ENCODE measurements at regions not wholly inside any gene's neighbourhood (a gene's known extent, or its start where the extent isn't known, plus 50 kb on each side); places are given as distances from the start of the nearest gene placed in this dataset.
A peak's percentile ranks its signal among the peaks of the same experiment; 100 is the strongest.

- TF ChIP-seq ZFP90 (CRISPR knock-in tag; IDR thresholded peaks at IDR 0.05; ENCODE audit: borderline replicate concordance): no peak
- no peak for TF ChIP-seq ZFP37 (CRISPR knock-in tag; IDR thresholded peaks at IDR 0.05; ENCODE audit: borderline replicate concordance)
- no peak for TF ChIP-seq MEF2D (CRISPR knock-in tag; IDR thresholded peaks at IDR 0.05)
- TF ChIP-seq ZNF20 (CRISPR knock-in tag; IDR thresholded peaks at IDR 0.05): no peak
- TF ChIP-seq WIZ (CRISPR knock-in tag; IDR thresholded peaks at IDR 0.05): no peak
- no peak for TF ChIP-seq ZNF550 (CRISPR knock-in tag; IDR thresholded peaks at IDR 0.05; ENCODE audit: borderline replicate concordance)
- TF ChIP-seq, protein P1, sequence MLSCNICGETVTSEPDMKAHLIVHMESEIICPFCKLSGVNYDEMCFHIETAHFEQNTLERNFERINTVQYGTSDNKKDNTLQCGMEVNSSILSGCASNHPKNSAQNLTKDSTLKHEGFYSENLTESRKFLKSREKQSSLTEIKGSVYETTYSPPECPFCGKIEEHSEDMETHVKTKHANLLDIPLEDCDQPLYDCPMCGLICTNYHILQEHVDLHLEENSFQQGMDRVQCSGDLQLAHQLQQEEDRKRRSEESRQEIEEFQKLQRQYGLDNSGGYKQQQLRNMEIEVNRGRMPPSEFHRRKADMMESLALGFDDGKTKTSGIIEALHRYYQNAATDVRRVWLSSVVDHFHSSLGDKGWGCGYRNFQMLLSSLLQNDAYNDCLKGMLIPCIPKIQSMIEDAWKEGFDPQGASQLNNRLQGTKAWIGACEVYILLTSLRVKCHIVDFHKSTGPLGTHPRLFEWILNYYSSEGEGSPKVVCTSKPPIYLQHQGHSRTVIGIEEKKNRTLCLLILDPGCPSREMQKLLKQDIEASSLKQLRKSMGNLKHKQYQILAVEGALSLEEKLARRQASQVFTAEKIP (CRISPR knock-in tag; IDR thresholded peaks at IDR 0.05; ENCODE audit: borderline replicate concordance): no peak
- TF ChIP-seq ZNF549 (CRISPR knock-in tag; IDR thresholded peaks at IDR 0.05): no peak
- TF ChIP-seq, protein P2, sequence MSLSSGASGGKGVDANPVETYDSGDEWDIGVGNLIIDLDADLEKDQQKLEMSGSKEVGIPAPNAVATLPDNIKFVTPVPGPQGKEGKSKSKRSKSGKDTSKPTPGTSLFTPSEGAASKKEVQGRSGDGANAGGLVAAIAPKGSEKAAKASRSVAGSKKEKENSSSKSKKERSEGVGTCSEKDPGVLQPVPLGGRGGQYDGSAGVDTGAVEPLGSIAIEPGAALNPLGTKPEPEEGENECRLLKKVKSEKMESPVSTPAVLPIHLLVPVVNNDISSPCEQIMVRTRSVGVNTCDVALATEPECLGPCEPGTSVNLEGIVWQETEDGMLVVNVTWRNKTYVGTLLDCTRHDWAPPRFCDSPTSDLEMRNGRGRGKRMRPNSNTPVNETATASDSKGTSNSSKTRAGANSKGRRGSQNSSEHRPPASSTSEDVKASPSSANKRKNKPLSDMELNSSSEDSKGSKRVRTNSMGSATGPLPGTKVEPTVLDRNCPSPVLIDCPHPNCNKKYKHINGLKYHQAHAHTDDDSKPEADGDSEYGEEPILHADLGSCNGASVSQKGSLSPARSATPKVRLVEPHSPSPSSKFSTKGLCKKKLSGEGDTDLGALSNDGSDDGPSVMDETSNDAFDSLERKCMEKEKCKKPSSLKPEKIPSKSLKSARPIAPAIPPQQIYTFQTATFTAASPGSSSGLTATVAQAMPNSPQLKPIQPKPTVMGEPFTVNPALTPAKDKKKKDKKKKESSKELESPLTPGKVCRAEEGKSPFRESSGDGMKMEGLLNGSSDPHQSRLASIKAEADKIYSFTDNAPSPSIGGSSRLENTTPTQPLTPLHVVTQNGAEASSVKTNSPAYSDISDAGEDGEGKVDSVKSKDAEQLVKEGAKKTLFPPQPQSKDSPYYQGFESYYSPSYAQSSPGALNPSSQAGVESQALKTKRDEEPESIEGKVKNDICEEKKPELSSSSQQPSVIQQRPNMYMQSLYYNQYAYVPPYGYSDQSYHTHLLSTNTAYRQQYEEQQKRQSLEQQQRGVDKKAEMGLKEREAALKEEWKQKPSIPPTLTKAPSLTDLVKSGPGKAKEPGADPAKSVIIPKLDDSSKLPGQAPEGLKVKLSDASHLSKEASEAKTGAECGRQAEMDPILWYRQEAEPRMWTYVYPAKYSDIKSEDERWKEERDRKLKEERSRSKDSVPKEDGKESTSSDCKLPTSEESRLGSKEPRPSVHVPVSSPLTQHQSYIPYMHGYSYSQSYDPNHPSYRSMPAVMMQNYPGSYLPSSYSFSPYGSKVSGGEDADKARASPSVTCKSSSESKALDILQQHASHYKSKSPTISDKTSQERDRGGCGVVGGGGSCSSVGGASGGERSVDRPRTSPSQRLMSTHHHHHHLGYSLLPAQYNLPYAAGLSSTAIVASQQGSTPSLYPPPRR (CRISPR knock-in tag; IDR thresholded peaks at IDR 0.05; ENCODE audit: borderline replicate concordance): no peak
- no peak for TF ChIP-seq NONO (IDR thresholded peaks at IDR 0.05)
- TF ChIP-seq NONO (CRISPR knock-in tag; conservative IDR thresholded peaks at IDR 0.05): no peak
- no peak for TF ChIP-seq CSRNP1 (CRISPR knock-in tag; IDR thresholded peaks at IDR 0.05)
- no peak for TF ChIP-seq ZNF83 (CRISPR knock-in tag; IDR thresholded peaks at IDR 0.05; ENCODE audit: borderline replicate concordance)
- no peak for TF ChIP-seq ASH2L (IDR thresholded peaks at IDR 0.05; ENCODE audit: insufficient read length, low read depth, low read length)
- no peak for TF ChIP-seq TARDBP (CRISPR knock-in tag; IDR thresholded peaks at IDR 0.05)
- TF ChIP-seq, protein P3, sequence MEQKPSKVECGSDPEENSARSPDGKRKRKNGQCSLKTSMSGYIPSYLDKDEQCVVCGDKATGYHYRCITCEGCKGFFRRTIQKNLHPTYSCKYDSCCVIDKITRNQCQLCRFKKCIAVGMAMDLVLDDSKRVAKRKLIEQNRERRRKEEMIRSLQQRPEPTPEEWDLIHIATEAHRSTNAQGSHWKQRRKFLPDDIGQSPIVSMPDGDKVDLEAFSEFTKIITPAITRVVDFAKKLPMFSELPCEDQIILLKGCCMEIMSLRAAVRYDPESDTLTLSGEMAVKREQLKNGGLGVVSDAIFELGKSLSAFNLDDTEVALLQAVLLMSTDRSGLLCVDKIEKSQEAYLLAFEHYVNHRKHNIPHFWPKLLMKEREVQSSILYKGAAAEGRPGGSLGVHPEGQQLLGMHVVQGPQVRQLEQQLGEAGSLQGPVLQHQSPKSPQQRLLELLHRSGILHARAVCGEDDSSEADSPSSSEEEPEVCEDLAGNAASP (CRISPR knock-in tag; IDR thresholded peaks at IDR 0.05; ENCODE audit: borderline replicate concordance): no peak
- peak; percentile 66 to 80 for TF ChIP-seq NR2F1 (CRISPR knock-in tag; IDR thresholded peaks at IDR 0.05)
- peak; percentile 32; the same call in 1 of the 2 replicates for TF ChIP-seq FOSL2 (CRISPR knock-in tag; IDR thresholded peaks at IDR 0.05)
- TF ChIP-seq ATRX (CRISPR knock-in tag; IDR thresholded peaks at IDR 0.05; ENCODE audit: borderline replicate concordance): no peak
- TF ChIP-seq ETV6 (CRISPR knock-in tag; conservative IDR thresholded peaks at IDR 0.05): no peak
Measured at GRCh38 chr20:19937651-19938420, 79.3 kb upstream of the NAA20 start (continued).

Data from HepG2 (cell line).